Mesendoderm (in vitro differentiated cells): ENCODE measurements at regions not wholly inside any gene's neighbourhood (a gene's known extent, or its start where the extent isn't known, plus 50 kb on each side); places are given as distances from the start of the nearest gene placed in this dataset.

ENCODE experiments used
- DNase-seq: peaks from one replicate; pipeline ENCODE4 v3.0.0; 2013
- H2AK5ac ChIP-seq: 2 replicates; pipeline ENCODE4 v1.6.1; 2013; ENCODE audit warnings: low read length, inconsistent platforms
- H2BK120ac ChIP-seq: 2 replicates; pipeline ENCODE4 v1.6.1; 2013; ENCODE audit warnings: low read depth, mild to moderate bottlenecking, low read length, moderate library complexity, mixed read lengths
- H2BK15ac ChIP-seq: replicated peaks from 2 replicates; pipeline ENCODE4 v1.6.1; 2013; ENCODE audit warnings: low read depth, mild to moderate bottlenecking, moderate library complexity
- H2BK5ac ChIP-seq: 2 replicates; pipeline ENCODE4 v1.6.1; 2013; ENCODE audit warnings: low read length, inconsistent platforms
- H3K18ac ChIP-seq: 2 replicates; pipeline ENCODE4 v1.6.1; 2013; ENCODE audit warnings: mild to moderate bottlenecking, low read length, mixed read lengths
- H3K23ac ChIP-seq: one replicate; pipeline ENCODE4 v1.6.1; 2013; ENCODE audit warnings: low read length
- H3K27ac ChIP-seq: 2 replicates; pipeline ENCODE4 v1.5.1; 2013; ENCODE audit warnings: low read depth, mild to moderate bottlenecking, inconsistent platforms, low read length, moderate library complexity
- H3K27me3 ChIP-seq: 2 replicates; pipeline ENCODE4 v1.6.1; 2013; ENCODE audit warnings: low read length, control low read depth, mild to moderate bottlenecking, inconsistent platforms; ENCODE audit not compliant: insufficient read depth, poor library complexity
- H3K36me3 ChIP-seq: 2 replicates; pipeline ENCODE4 v1.6.1; 2013; ENCODE audit warnings: low read length, inconsistent platforms; ENCODE audit not compliant: control insufficient read depth, insufficient read depth
- H3K4ac ChIP-seq: one replicate; pipeline ENCODE4 v1.6.1; 2013; ENCODE audit warnings: low read depth, mild to moderate bottlenecking, low read length, moderate library complexity
- H3K4me1 ChIP-seq: 2 replicates; pipeline ENCODE4 v1.6.1; 2013; ENCODE audit warnings: low read depth, low read length, inconsistent platforms; ENCODE audit not compliant: control insufficient read depth
- H3K4me2 ChIP-seq: 2 replicates; pipeline ENCODE4 v1.6.1; 2013; ENCODE audit warnings: low read length
- H3K4me3 ChIP-seq: 2 replicates; pipeline ENCODE4 v1.5.1; 2013; ENCODE audit warnings: mild to moderate bottlenecking, low read length
- H3K56ac ChIP-seq: one replicate; pipeline ENCODE4 v1.6.1; 2013; ENCODE audit warnings: low read length
- H3K79me1 ChIP-seq: 2 replicates; pipeline ENCODE4 v1.6.1; 2013; ENCODE audit warnings: low read length, inconsistent platforms
- H3K79me2 ChIP-seq: 2 replicates; pipeline ENCODE4 v1.6.1; 2013; ENCODE audit warnings: mild to moderate bottlenecking, low read length; ENCODE audit not compliant: control insufficient read depth, insufficient read depth
- H3K9ac ChIP-seq: 2 replicates; pipeline ENCODE4 v1.6.1; 2013; ENCODE audit warnings: low read length, inconsistent platforms
- H4K5ac ChIP-seq: one replicate; pipeline ENCODE4 v1.6.1; 2013; ENCODE audit warnings: low read length
- H4K8ac ChIP-seq: one replicate; pipeline ENCODE4 v1.6.1; 2013; ENCODE audit warnings: low read depth, mild to moderate bottlenecking, control low read depth, low read length, moderate library complexity
- WGBS: extraction: QIAGEN DNeasy Blood & Tissue Kit; methylation state at CpG from one replicate; pipeline ENCODE4 v1.1.7; 2013; ENCODE audit warnings: low lambda C conversion rate, missing lambda C conversion rate; ENCODE audit not compliant: insufficient coverage; ENCODE audit errors: extremely low coverage; 5-methylcytosine and 5-hydroxymethylcytosine counted together

GRCh38 chr18:53862921-53863320 lies 361.5 kb downstream of the MBD2 start:
- Histone ChIP-seq H3K4ac (no peak overlapping the region), H3K36me3 (no peaks in the 10 kb centered on the region), H4K5ac (no peak overlapping the region), H2BK5ac (no peak overlapping the region), H2BK15ac (no peak overlapping the region), H3K27me3 (no peaks in the 10 kb centered on the region), H3K4me3 (no peak overlapping the region), H3K23ac (no peak overlapping the region), H3K9ac (no peak overlapping the region), H3K27ac (no peak overlapping the region), H3K56ac (no peak overlapping the region), H3K18ac (no peak overlapping the region), H4K8ac (no peak overlapping the region), H2BK120ac (no peak overlapping the region), H3K4me2 (no peak overlapping the region), H2AK5ac (no peak overlapping the region), H3K4me1 (no peaks in the 10 kb centered on the region), H3K79me1 (no peaks in the 10 kb centered on the region), H3K79me2 (no peaks in the 10 kb centered on the region)
- no CpG with 5 or more reads among the region's 1 CpG for WGBS
- DNase-seq = no peak

GRCh38 chr18:53861185-53861584 lies 363.3 kb downstream of the MBD2 start:
- no peak overlapping the region for H3K23ac ChIP-seq
- no CpG with 5 or more reads among the region's 1 CpG for WGBS
- no peak overlapping the region for H2BK5ac ChIP-seq
- H3K4me3 ChIP-seq = no peak overlapping the region
- no peaks in the 10 kb centered on the region for H3K79me2 ChIP-seq
- H2BK120ac ChIP-seq = no peak overlapping the region
- H4K8ac ChIP-seq = no peak overlapping the region
- H3K36me3 ChIP-seq = no peaks in the 10 kb centered on the region
- no peak overlapping the region for H3K27ac ChIP-seq
- no peaks in the 10 kb centered on the region for H3K27me3 ChIP-seq
- no peak overlapping the region for H3K56ac ChIP-seq
- no peak overlapping the region for H3K4me2 ChIP-seq
- H3K4ac ChIP-seq = no peak overlapping the region
- no peak overlapping the region for H2AK5ac ChIP-seq
- no peak for DNase-seq
- H3K4me1 ChIP-seq = no peaks in the 10 kb centered on the region
- H3K18ac ChIP-seq = no peak overlapping the region
- H3K9ac ChIP-seq = no peak overlapping the region
- no peak overlapping the region for H2BK15ac ChIP-seq
- H3K79me1 ChIP-seq = no peaks in the 10 kb centered on the region
- no peak overlapping the region for H4K5ac ChIP-seq

GRCh38 chr18:53859764-53860163 lies 364.7 kb downstream of the MBD2 start:
- no peaks in the 10 kb centered on the region for H3K4me1 ChIP-seq
- no peak overlapping the region for H3K4ac ChIP-seq
- H3K27ac ChIP-seq = no peak overlapping the region
- WGBS = no CpG with 5 or more reads among the region's 1 CpG
- H2BK5ac ChIP-seq = no peak overlapping the region
- no peak overlapping the region for H3K9ac ChIP-seq
- no peak overlapping the region for H3K18ac ChIP-seq
- no peak overlapping the region for H3K4me2 ChIP-seq
- H3K27me3 ChIP-seq = no peaks in the 10 kb centered on the region
- no peaks in the 10 kb centered on the region for H3K36me3 ChIP-seq
- no peak overlapping the region for H3K56ac ChIP-seq
- H3K4me3 ChIP-seq = no peak overlapping the region
- H3K23ac ChIP-seq = no peak overlapping the region
- H4K5ac ChIP-seq = no peak overlapping the region
- no peaks in the 10 kb centered on the region for H3K79me2 ChIP-seq
- no peak for DNase-seq
- H2AK5ac ChIP-seq = no peak overlapping the region
- no peak overlapping the region for H2BK15ac ChIP-seq
- H3K79me1 ChIP-seq = no peaks in the 10 kb centered on the region
- H2BK120ac ChIP-seq = no peak overlapping the region
- no peak overlapping the region for H4K8ac ChIP-seq

- Histone ChIP-seq H3K4me2 (no peak overlapping the region), H2AK5ac (no peak overlapping the region), H3K56ac (no peak overlapping the region), H3K4me1 (no peaks in the 10 kb centered on the region), H3K4ac (no peak overlapping the region), H3K23ac (no peak overlapping the region), H3K79me1 (no peaks in the 10 kb centered on the region), H3K27ac (no peak overlapping the region), H2BK5ac (no peak overlapping the region), H3K4me3 (no peak overlapping the region), H3K79me2 (no peaks in the 10 kb centered on the region), H2BK15ac (no peak overlapping the region), H4K8ac (no peak overlapping the region), H2BK120ac (no peak overlapping the region), H4K5ac (no peak overlapping the region), H3K9ac (no peak overlapping the region), H3K36me3 (no peaks in the 10 kb centered on the region), H3K18ac (no peak overlapping the region), H3K27me3 (no peaks in the 10 kb centered on the region)
- peak; percentile 32 for DNase-seq
Observed at GRCh38 chr18:53850902-53851301, 373.6 kb downstream of the MBD2 start.

GRCh38 chr18:53843763-53844162 lies 380.7 kb downstream of the MBD2 start:
- WGBS = no CpG with 5 or more reads among the region's 1 CpG
- Histone ChIP-seq H2BK5ac (no peak overlapping the region), H3K56ac (no peak overlapping the region)

GRCh38 chr18:53843113-53843760 lies 381.2 kb downstream of the MBD2 start:
- Histone ChIP-seq H3K18ac (no peak overlapping the region), H2AK5ac (no peak overlapping the region), H2BK15ac (no peak overlapping the region), H3K4ac (no peak overlapping the region), H3K4me2 (no peak overlapping the region), H3K36me3 (no peaks in the 10 kb centered on the region), H3K9ac (no peak overlapping the region), H4K5ac (no peak overlapping the region), H3K56ac (no peak overlapping the region), H3K27me3 (no peaks in the 10 kb centered on the region), H2BK5ac (no peak overlapping the region), H3K79me1 (no peaks in the 10 kb centered on the region), H3K4me1 (no peaks in the 10 kb centered on the region), H4K8ac (no peak overlapping the region), H3K4me3 (no peak overlapping the region), H3K23ac (no peak overlapping the region), H2BK120ac (no peak overlapping the region), H3K27ac (no peak overlapping the region), H3K79me2 (no peaks in the 10 kb centered on the region)
- no peak for DNase-seq
- no CpG with 5 or more reads among the region's 5 CpGs for WGBS

More at GRCh38 chr18:53843763-53844162, 380.7 kb downstream of the MBD2 start:
- Histone ChIP-seq H4K8ac (no peak overlapping the region), H3K4me2 (no peak overlapping the region), H3K27ac (no peak overlapping the region), H3K23ac (no peak overlapping the region), H3K79me1 (no peaks in the 10 kb centered on the region), H3K79me2 (no peaks in the 10 kb centered on the region), H3K4ac (no peak overlapping the region), H3K27me3 (no peaks in the 10 kb centered on the region), H2AK5ac (no peak overlapping the region), H4K5ac (no peak overlapping the region), H3K9ac (no peak overlapping the region), H2BK15ac (no peak overlapping the region), H3K4me1 (no peaks in the 10 kb centered on the region), H3K4me3 (no peak overlapping the region), H3K36me3 (no peaks in the 10 kb centered on the region), H3K18ac (no peak overlapping the region), H2BK120ac (no peak overlapping the region)
- no peak for DNase-seq
